ENCODE measurements at regions not wholly inside any gene's neighbourhood (a gene's known extent, or its start where the extent isn't known, plus 50 kb on each side); places are given as distances from the start of the nearest gene placed in this dataset.

- TF ChIP-seq CREB1 (IDR thresholded peaks at IDR 0.05; ENCODE audit: low read depth) (no peak), ZBTB7A (IDR thresholded peaks at IDR 0.05; ENCODE audit: low read depth) (no peak), TCF12 (IDR thresholded peaks at IDR 0.05; ENCODE audit: low read depth) (no peak), YY1 (IDR thresholded peaks at IDR 0.05; ENCODE audit: low read depth) (no peak), TEAD4 (IDR thresholded peaks at IDR 0.05) (no peak), USF1 (IDR thresholded peaks at IDR 0.05) (no peak), RAD21 (IDR thresholded peaks at IDR 0.05; ENCODE audit: low read depth) (no peak), NFIC (IDR thresholded peaks at IDR 0.05) (no peak), MAX (IDR thresholded peaks at IDR 0.05) (no peak)
- TF ChIP-seq, protein P1, sequence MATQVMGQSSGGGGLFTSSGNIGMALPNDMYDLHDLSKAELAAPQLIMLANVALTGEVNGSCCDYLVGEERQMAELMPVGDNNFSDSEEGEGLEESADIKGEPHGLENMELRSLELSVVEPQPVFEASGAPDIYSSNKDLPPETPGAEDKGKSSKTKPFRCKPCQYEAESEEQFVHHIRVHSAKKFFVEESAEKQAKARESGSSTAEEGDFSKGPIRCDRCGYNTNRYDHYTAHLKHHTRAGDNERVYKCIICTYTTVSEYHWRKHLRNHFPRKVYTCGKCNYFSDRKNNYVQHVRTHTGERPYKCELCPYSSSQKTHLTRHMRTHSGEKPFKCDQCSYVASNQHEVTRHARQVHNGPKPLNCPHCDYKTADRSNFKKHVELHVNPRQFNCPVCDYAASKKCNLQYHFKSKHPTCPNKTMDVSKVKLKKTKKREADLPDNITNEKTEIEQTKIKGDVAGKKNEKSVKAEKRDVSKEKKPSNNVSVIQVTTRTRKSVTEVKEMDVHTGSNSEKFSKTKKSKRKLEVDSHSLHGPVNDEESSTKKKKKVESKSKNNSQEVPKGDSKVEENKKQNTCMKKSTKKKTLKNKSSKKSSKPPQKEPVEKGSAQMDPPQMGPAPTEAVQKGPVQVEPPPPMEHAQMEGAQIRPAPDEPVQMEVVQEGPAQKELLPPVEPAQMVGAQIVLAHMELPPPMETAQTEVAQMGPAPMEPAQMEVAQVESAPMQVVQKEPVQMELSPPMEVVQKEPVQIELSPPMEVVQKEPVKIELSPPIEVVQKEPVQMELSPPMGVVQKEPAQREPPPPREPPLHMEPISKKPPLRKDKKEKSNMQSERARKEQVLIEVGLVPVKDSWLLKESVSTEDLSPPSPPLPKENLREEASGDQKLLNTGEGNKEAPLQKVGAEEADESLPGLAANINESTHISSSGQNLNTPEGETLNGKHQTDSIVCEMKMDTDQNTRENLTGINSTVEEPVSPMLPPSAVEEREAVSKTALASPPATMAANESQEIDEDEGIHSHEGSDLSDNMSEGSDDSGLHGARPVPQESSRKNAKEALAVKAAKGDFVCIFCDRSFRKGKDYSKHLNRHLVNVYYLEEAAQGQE (IDR thresholded peaks at IDR 0.05; ENCODE audit: low read depth): no peak
Measured at GRCh38 chr10:4503076-4503475, 322.9 kb upstream of the AKR1E2 start.

DNA sequence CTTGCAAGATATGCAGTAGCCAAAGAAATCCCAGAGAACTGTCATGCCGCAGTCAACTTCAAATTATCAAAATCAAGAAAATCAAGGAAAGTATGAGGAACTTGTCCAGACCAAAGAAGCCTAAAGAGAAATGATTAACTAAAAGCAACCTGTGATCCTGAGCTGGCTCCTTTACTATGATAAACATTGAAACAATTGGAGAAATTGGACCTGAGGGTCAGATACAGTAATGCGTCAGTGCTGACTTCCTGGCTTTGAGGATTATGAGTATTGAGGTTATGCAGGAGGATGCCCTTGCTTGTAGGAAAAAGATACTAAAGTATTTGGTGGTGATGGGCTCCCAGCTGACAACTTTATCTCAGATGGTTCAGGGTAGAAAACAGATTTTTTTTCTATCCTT, 324.7 kb upstream of the AKR1E2 start:
- TF ChIP-seq MAX (IDR thresholded peaks at IDR 0.05) (no peak), EGR1 (IDR thresholded peaks at IDR 0.05) (no peak), CREB1 (IDR thresholded peaks at IDR 0.05; ENCODE audit: low read depth) (no peak), NFIC (IDR thresholded peaks at IDR 0.05) (no peak), CEBPB (IDR thresholded peaks at IDR 0.05) (no peak), TAF1 (IDR thresholded peaks at IDR 0.05; ENCODE audit: low read depth) (no peak), FOXM1 (IDR thresholded peaks at IDR 0.05; ENCODE audit: borderline replicate concordance, low read depth) (no peak), ZBTB7A (IDR thresholded peaks at IDR 0.05; ENCODE audit: low read depth) (no peak), RAD21 (IDR thresholded peaks at IDR 0.05; ENCODE audit: low read depth) (no peak), USF1 (IDR thresholded peaks at IDR 0.05) (no peak)
- TF ChIP-seq, protein P1 (IDR thresholded peaks at IDR 0.05; ENCODE audit: low read depth): no peak

DNA sequence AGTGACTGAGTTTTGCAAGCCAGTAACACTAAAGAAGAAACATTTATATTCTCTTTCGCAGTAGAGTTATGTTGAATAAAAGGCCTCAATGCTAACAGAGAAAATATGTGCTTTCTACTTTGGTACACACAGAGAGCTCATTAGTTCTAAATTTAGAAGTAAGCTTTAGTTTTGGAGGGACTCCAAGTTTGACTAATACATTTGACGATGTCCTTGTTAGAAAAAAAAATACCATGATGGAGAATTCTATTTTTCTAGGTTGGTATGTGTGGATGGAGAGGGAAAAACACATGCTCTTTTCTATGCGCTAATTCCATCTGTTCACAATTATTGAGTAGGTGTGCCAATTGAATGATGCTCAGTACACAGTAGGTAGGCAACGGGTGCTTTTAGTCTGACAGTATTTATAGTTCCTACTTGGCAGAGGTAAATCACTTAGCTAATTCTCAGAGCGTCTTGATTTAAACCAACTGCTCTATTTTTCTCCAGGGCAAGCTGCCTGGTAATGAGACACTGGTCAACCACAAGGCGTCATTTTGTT, 327.2 kb upstream of the AKR1E2 start:
- no peak for TF ChIP-seq CEBPB (IDR thresholded peaks at IDR 0.05)
- TF ChIP-seq FOXM1 (IDR thresholded peaks at IDR 0.05; ENCODE audit: borderline replicate concordance, low read depth): no peak
- no peak for TF ChIP-seq USF1 (IDR thresholded peaks at IDR 0.05)
- TF ChIP-seq YY1 (IDR thresholded peaks at IDR 0.05; ENCODE audit: low read depth): no peak
- TF ChIP-seq RAD21 (IDR thresholded peaks at IDR 0.05; ENCODE audit: low read depth): no peak
- TF ChIP-seq CREB1 (IDR thresholded peaks at IDR 0.05; ENCODE audit: low read depth): no peak
- TF ChIP-seq TAF1 (IDR thresholded peaks at IDR 0.05; ENCODE audit: low read depth): no peak
- no peak for TF ChIP-seq EGR1 (IDR thresholded peaks at IDR 0.05)
- TF ChIP-seq, protein P1 (IDR thresholded peaks at IDR 0.05; ENCODE audit: low read depth): no peak
- no peak for TF ChIP-seq MAX (IDR thresholded peaks at IDR 0.05)

DNA sequence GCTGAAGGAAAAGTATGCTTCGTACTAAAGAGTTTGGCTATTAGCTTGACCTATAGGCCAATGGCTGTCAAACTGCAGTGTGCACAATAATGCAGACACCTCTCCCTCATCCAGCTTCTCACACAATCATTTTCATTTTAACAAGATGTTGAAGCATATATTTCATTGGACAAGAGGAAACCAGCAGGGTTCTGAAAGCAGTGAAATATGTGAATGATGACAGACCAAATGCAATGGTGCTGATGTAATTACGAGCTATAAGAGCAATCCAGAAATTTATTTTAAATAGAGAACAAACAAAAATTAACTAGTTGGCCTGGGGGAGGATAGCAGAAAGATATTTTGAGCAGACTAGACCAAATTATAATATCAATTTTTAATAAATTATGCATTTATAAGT, 331.5 kb upstream of the AKR1E2 start:
- TF ChIP-seq EP300 (IDR thresholded peaks at IDR 0.05; ENCODE audit: borderline replicate concordance): no peak

Data from Ishikawa (cell line).